HG02870 (cell line): ENCODE measurements at regions not wholly inside any gene's neighbourhood (a gene's known extent, or its start where the extent isn't known, plus 50 kb on each side); places are given as distances from the start of the nearest gene placed in this dataset.
A peak's percentile ranks its signal among the peaks of the same experiment; 100 is the strongest.
"Not testable (repeated sequence)": the region's sequence is repeated elsewhere in the genome, so short reads cannot be mapped to it uniquely, and the experiment has no call there.

ENCODE experiments used
- ATAC-seq: cut with Tn5 transposase; IDR thresholded peaks from one replicate; pipeline ENCODE4 v1.9.1; 2021; ENCODE audit warnings: mild to moderate bottlenecking, moderate library complexity; ENCODE audit not compliant: unreplicated experiment

DNA sequence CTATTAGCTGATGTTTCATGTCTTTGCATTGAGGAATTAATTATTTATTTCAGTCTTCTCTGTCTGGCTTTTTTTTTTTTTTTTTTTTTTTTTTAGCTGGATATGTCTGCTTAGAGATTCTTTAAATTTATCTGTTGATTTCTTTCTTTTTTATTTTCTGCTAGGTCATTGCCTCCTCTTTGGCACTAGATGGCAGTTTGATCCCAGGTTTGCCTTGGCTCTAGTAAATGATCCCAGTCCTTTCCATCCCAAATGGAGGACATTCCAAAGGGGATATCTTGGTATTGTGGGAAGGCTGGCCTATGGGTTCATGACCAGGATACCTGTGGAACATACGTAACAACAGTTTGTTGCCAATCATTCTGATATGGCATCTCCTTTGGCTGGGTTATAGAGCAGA lies 339.5 kb upstream of the GCFC2 start:
- no peak for ATAC-seq

- no peak for ATAC-seq
Observed at GRCh38 chr2:76044701-76045100, 334.0 kb upstream of the GCFC2 start.

GRCh38 chr2:76039505-76039904 lies 328.8 kb upstream of the GCFC2 start:
- ATAC-seq, result no peak

GRCh38 chr2:76027761-76028160 lies 317.0 kb upstream of the GCFC2 start:
- ATAC-seq, result no peak

DNA sequence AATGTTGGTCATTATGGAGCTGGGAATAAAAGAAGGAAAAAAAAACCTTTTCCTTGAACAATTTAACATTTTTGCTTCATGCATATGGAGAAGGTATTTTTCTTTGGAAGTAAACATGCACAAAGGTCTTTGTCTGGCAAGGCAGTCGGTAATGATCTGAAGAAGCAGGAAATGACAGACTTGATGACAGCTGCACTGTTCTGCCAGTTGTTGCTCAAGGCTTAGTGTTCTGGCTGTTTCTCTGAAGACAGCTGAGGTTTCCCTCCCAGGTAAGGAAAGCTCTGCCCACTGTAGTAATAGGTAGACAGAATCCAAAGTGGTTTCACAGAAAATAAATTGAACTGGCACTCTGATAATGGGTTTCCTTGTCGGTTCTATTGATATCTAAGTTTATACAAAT lies 308.4 kb upstream of the GCFC2 start:
- no peak for ATAC-seq

- ATAC-seq, result no peak
Observed at GRCh38 chr2:76009484-76009883, 298.8 kb upstream of the GCFC2 start.

DNA sequence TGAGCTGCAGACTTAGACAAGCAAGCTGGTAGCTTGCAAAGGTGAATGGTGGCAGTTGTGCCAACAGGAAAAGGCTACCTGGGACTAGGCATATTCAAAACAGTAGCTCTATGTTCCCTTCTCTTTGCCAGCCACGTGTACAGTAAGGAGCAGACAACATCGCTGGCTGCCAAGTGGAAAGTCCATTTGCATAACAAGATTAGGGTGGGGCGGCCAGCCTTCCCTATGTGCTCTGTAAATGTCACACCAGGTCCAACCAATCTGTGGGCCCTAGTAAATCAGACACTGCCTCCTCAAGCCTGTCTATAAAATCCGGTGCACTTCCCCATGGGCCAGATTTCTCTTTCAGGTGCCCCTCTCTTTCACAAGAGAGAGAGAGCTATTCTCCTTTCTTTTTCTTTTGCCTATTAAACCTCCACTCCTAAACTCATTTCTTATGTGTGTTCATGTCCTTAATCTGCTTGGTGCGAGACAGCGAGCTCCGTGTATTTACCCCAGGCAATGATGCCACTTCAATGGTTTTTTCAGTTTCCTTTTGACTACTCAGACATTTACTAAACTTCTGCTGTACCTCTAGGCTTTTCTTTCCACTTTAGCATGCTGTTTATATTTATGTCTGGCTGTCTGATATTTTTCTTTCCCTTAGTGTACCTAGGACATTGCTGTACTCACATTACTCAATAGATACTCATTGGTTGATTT lies 297.4 kb upstream of the GCFC2 start:
- peak; percentile 83 for ATAC-seq

- no peak for ATAC-seq
Observed at GRCh38 chr2:76000425-76000824, 289.7 kb upstream of the GCFC2 start.

DNA sequence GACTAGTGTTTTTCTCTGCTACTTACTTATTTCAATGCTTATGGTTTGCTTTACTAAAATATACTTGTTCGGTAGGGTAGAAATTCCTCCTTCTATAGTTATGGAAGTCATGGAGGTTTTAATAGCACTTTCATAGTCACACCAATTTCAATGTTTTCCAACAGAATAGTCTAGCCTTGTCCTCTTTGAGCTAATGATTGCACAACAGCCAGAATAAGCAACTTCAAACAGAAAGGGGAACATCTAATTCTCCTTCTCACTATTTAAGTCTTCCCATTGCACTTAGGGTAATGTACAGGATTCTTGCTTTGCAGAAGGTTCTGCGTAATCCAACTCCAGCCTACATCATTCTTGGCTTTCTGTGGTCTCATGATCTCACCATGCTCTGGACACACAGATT lies 287.7 kb upstream of the GCFC2 start:
- ATAC-seq, result no peak

- ATAC-seq, result no peak
Observed at GRCh38 chr2:75994759-75995158, 284.0 kb upstream of the GCFC2 start.

GRCh38 chr2:75988622-75989021 lies 277.9 kb upstream of the GCFC2 start:
- not testable (repeated sequence) for ATAC-seq

- no peak for ATAC-seq
Observed at GRCh38 chr2:75986617-75987016, 275.9 kb upstream of the GCFC2 start.

GRCh38 chr2:75982719-75983118 lies 272.0 kb upstream of the GCFC2 start:
- ATAC-seq, result no peak

DNA sequence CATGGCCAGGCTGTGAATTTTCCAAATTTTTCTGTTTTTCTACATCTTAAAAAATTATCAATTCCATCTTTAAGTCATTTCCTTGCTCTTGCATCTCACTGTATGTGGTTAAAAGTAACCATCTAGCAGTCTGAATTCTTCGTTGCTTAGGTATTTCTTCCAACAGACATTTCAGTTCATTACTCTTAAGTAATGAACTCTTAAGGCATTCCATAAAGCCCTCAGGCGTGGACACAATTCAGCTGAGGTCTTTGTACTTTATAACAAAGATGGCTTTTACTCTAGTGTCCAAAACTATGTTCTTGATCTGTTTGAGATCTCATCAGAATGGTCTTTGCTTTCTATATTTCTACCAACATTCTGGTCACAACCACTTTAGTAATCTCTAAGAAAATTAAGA lies 253.9 kb upstream of the GCFC2 start:
- no peak for ATAC-seq

GRCh38 chr2:75960472-75961009 lies 249.8 kb upstream of the GCFC2 start:
- no peak for ATAC-seq

GRCh38 chr2:75959724-75960471 lies 249.2 kb upstream of the GCFC2 start:
- no peak for ATAC-seq

- ATAC-seq, result no peak
Observed at GRCh38 chr2:75954761-75955160, 244.0 kb upstream of the GCFC2 start.

DNA sequence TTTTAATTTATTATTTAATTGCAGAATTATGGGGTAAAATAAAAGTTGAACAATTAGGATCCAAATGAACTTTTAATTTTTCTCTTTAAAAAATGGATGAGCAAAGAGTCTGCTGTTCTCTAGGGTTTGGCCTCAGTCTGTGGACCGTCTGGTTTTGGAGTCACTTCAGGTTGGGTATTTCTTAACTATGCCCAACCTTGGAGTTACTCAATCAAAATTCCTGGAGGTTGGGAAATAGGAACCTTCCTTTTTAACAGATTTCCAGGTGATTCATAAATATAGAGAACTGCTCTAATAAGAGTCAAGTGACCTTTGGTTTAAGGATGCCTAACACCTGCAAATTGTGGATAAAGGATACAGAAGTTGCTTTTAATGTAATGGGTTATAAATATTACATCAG lies 241.5 kb upstream of the GCFC2 start:
- no peak for ATAC-seq

GRCh38 chr2:75949385-75950030 lies 238.8 kb upstream of the GCFC2 start:
- no peak for ATAC-seq

DNA sequence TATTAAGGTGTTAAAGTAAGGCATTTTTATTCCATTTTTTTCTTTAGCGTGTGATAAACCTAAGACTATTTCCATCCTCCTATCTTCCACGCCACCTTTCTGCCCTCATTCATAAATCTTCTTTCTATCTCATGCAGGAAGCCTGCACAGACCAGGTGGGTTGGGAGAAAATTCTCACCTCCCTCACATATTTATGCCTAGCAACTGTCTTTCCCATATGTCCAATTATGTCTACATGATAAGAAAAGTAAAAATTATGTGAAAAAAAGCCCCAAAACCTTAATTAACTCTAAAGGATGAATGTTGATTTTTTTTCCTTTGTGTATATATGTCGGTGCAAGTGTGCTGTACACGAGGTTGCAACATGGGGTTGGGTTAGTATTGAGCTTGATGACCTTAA lies 225.6 kb upstream of the GCFC2 start:
- ATAC-seq, result no peak

GRCh38 chr2:75932996-75933395 lies 222.3 kb upstream of the GCFC2 start:
- ATAC-seq, result no peak

GRCh38 chr2:75928093-75928492 lies 217.4 kb upstream of the GCFC2 start:
- ATAC-seq, result no peak
